ENCODE measurements at regions not wholly inside any gene's neighbourhood (a gene's known extent, or its start where the extent isn't known, plus 50 kb on each side); places are given as distances from the start of the nearest gene placed in this dataset.

- TF ChIP-seq NR0B1 (IDR thresholded peaks at IDR 0.05; ENCODE audit: partially characterized antibody) (peak; percentile 91), ARHGAP35 (IDR thresholded peaks at IDR 0.05; ENCODE audit: partially characterized antibody) (peak; percentile 12), ZNF407 (IDR thresholded peaks at IDR 0.05; ENCODE audit: low read depth) (no peak), STAG1 (CRISPR knock-in tag; IDR thresholded peaks at IDR 0.05; ENCODE audit: borderline replicate concordance) (no peak), MCM7 (IDR thresholded peaks at IDR 0.05) (peak in 1 of 2 experiments; percentile 76; a peak in 1 of 4 replicates), GTF2F1 (IDR thresholded peaks at IDR 0.05; ENCODE audit: low read depth, low read length) (no peak), ARID2 (IDR thresholded peaks at IDR 0.05) (peak; percentile 42; the same call in 1 of the 2 replicates), DEAF1 (CRISPR knock-in tag; IDR thresholded peaks at IDR 0.05) (no peak), ELF2 (CRISPR knock-in tag; IDR thresholded peaks at IDR 0.05) (no peak; the same call in 1 of the 2 replicates)
Observed at GRCh38 chr13:91172160-91172559, 175.3 kb upstream of the MIR17HG start (continued).

All from K562 (cell line).